PFSK-1 (cell line): ENCODE measurements at regions not wholly inside any gene's neighbourhood (a gene's known extent, or its start where the extent isn't known, plus 50 kb on each side); places are given as distances from the start of the nearest gene placed in this dataset.

Experiments used
- FOXP2 ChIP-seq: optimal IDR thresholded peaks from 2 replicates; pipeline ENCODE3; 2011; ENCODE audit warnings: borderline replicate concordance, control low read depth, inconsistent platforms; ENCODE audit not compliant: insufficient read depth; ENCODE audit errors: extremely low read length, extremely low read depth
- POLR2AphosphoS5 ChIP-seq: IDR thresholded peaks from 2 replicates; pipeline ENCODE4 v1.6.1; 2012; ENCODE audit warnings: low read depth, mild to moderate bottlenecking, control low read depth, low read length, moderate library complexity
- SIN3A ChIP-seq: IDR thresholded peaks from 2 replicates; pipeline ENCODE4 v1.6.1; 2012; ENCODE audit warnings: mild to moderate bottlenecking, low read length, moderate library complexity, borderline replicate concordance; ENCODE audit not compliant: insufficient read depth
- TAF1 ChIP-seq: IDR thresholded peaks from 2 replicates; pipeline ENCODE4 v1.6.1; 2012; ENCODE audit warnings: low read length, control low read depth, borderline replicate concordance; ENCODE audit not compliant: insufficient read depth
- TF ChIP-seq, protein P1 (sequence below), 2 experiments: IDR thresholded peaks; 2 replicates each; pipeline versions ENCODE4 v1.6.1 to v1.8.0; 2011 to 2012; ENCODE audit warnings: low read depth in 2 of 2, low read length in 2 of 2, control low read depth in 1 of 2, inconsistent platforms in 1 of 2, mild to moderate bottlenecking in 1 of 2, moderate library complexity in 1 of 2; ENCODE audit not compliant: insufficient read depth in 1 of 2

DNA sequence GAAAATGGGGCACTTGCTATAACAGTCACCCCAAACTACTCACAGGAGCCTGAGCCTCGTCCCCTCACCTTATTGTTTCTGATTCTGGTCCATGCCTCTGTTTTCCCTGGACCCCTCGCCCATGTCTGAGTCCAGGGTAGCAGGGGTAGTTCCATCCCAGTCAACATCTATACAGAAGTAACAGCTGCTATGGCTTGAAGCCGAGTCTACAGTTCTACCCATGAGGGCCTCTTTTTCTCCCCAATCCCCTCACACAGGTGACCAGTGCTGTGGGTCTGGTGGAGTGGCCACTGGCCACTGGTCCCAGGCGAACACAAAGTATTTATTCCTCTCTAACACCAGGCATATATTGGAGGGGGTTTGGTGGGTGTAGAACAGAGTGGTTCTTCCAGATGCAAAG is 116.4 kb downstream of the ZNF280B start:
- TF ChIP-seq TAF1, result no peak
- TF ChIP-seq POLR2AphosphoS5, result no peak
- no peak for TF ChIP-seq SIN3A
- TF ChIP-seq, protein P1, sequence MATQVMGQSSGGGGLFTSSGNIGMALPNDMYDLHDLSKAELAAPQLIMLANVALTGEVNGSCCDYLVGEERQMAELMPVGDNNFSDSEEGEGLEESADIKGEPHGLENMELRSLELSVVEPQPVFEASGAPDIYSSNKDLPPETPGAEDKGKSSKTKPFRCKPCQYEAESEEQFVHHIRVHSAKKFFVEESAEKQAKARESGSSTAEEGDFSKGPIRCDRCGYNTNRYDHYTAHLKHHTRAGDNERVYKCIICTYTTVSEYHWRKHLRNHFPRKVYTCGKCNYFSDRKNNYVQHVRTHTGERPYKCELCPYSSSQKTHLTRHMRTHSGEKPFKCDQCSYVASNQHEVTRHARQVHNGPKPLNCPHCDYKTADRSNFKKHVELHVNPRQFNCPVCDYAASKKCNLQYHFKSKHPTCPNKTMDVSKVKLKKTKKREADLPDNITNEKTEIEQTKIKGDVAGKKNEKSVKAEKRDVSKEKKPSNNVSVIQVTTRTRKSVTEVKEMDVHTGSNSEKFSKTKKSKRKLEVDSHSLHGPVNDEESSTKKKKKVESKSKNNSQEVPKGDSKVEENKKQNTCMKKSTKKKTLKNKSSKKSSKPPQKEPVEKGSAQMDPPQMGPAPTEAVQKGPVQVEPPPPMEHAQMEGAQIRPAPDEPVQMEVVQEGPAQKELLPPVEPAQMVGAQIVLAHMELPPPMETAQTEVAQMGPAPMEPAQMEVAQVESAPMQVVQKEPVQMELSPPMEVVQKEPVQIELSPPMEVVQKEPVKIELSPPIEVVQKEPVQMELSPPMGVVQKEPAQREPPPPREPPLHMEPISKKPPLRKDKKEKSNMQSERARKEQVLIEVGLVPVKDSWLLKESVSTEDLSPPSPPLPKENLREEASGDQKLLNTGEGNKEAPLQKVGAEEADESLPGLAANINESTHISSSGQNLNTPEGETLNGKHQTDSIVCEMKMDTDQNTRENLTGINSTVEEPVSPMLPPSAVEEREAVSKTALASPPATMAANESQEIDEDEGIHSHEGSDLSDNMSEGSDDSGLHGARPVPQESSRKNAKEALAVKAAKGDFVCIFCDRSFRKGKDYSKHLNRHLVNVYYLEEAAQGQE (IDR thresholded peaks at IDR 0.05; ENCODE audit: insufficient read depth in 1 of 2, low read depth in 2 of 2, low read length in 2 of 2), result no peak
- TF ChIP-seq FOXP2, result no peak

DNA sequence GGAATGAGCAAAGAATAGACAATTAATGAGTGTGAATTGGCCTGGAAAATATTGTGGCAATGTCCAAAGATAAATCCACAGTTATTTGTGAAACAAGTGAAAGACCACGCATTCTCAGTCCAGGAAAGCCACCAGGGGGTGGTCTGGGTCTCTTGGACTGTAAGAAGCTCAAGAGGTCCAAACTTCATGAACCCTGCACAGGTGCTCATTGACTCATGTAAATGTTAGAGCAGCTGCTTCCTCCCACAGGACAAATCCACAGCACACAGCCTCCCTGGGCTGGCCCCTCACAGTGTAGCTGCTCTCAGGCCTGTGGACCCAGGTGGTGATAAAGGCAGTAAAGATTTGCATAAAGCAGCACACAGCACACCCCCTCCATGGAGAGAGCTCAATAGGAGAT is 114.0 kb downstream of the ZNF280B start:
- TF ChIP-seq POLR2AphosphoS5 (no peak), FOXP2 (no peak), TAF1 (no peak), SIN3A (no peak)
- TF ChIP-seq, protein P1 (IDR thresholded peaks at IDR 0.05; ENCODE audit: insufficient read depth in 1 of 2, low read depth in 2 of 2, low read length in 2 of 2), result no peak

DNA sequence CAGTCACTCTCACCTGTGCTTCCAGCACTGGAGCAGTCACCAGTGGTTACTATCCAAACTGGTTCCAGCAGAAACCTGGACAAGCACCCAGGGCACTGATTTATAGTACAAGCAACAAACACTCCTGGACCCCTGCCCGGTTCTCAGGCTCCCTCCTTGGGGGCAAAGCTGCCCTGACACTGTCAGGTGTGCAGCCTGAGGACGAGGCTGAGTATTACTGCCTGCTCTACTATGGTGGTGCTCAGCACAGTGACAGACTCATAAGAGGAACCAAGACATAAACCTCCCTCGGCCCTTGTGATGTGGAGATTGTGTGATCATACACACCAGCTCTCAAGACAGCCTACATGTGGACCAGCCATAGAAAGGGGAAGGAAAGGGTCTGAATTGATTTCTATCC is 113.3 kb downstream of the ZNF280B start:
- no peak for TF ChIP-seq POLR2AphosphoS5
- TF ChIP-seq, protein P1 (IDR thresholded peaks at IDR 0.05; ENCODE audit: insufficient read depth in 1 of 2, low read depth in 2 of 2, low read length in 2 of 2), result no peak
- TF ChIP-seq FOXP2, result no peak

DNA sequence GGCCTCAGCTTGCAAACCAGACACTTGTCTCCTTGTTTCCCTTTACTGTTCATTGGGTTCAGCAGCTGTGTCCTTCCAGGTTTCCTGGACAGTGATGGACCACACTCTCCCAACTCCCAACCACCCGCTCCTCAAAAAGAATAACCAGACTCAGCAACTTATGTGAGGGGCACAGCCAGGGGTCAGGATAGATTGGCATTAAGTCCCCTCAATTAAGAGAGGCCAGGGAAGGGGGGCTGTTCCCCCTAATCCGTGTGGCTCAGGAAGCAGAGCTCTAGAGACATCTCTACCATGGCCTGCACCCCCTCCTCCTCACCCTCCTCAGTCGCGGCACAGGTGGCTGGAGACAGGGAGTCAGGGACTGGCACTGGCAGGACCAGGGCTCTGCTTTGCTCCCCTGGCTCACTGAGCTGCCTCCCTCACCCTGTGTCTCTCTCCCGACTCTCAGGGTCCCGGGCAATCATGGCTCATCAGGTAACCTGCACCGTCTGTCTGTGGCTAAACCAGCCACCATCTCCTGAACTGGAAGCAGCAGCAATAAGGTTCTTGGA is 111.7 kb downstream of the ZNF280B start:
- TF ChIP-seq SIN3A (no peak), POLR2AphosphoS5 (no peak), FOXP2 (no peak), TAF1 (no peak)
- TF ChIP-seq, protein P1 (IDR thresholded peaks at IDR 0.05; ENCODE audit: insufficient read depth in 1 of 2, low read depth in 2 of 2, low read length in 2 of 2), result no peak

DNA sequence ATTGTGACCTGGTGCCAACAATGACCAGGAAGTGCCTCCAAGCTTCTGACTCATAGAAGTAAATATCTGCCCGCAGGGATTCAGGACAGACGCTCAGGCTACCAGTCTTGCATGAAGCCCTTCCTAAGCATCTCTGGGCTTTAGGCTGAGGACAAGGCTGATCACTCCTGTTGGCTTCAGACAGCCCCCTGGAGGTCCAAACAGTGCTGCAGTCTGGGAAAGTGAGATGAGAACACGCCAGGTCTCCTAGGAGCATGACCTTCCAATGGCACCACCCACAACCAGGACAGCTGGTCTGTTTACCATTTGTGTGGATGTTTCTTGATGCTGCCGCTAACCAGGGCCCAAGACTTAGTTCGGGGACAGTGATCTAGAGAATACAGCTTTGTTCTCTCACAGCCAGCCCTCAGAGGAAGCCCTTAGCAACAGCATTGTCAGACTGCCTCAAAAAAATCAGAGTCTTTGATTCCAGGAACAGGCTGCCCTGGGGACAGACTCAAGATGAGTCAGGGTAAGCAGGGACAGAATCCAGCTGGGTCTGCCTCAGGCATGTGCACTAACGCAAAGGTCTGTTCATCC is 111.2 kb downstream of the ZNF280B start:
- TF ChIP-seq, protein P1 (IDR thresholded peaks at IDR 0.05; ENCODE audit: insufficient read depth in 1 of 2, low read depth in 2 of 2, low read length in 2 of 2), result no peak
- no peak for TF ChIP-seq POLR2AphosphoS5
- no peak for TF ChIP-seq SIN3A
- TF ChIP-seq FOXP2, result no peak
- no peak for TF ChIP-seq TAF1
